ENCODE measurements at regions not wholly inside any gene's neighbourhood (a gene's known extent, or its start where the extent isn't known, plus 50 kb on each side); places are given as distances from the start of the nearest gene placed in this dataset.

- DNase-seq: peak; percentile 70 to 85 (median 82)
These were observed 236.1 kb upstream of the PLEKHG7 start for GRCh38 chr12:92466391-92467305.

- DNase-seq: no peak
These were observed 236.9 kb upstream of the PLEKHG7 start for GRCh38 chr12:92465786-92466295.

- DNase-seq: no peak
These were observed 237.9 kb upstream of the PLEKHG7 start for GRCh38 chr12:92464911-92465310.

- no peak for DNase-seq
These were observed 239.6 kb upstream of the PLEKHG7 start for GRCh38 chr12:92463171-92463570.

GRCh38 chr12:92462527-92462926, 240.3 kb upstream of the PLEKHG7 start:
- no peak for DNase-seq

- DNase-seq: no peak
These were observed 240.7 kb upstream of the PLEKHG7 start for GRCh38 chr12:92462049-92462448.

- no peak for DNase-seq
These were observed 242.9 kb upstream of the PLEKHG7 start for GRCh38 chr12:92459850-92460249.

- no peak for DNase-seq
These were observed 243.8 kb upstream of the PLEKHG7 start for GRCh38 chr12:92458996-92459395.

- DNase-seq: no peak
These were observed 245.2 kb upstream of the PLEKHG7 start for GRCh38 chr12:92457458-92458180.

- no peak for DNase-seq
These were observed 250.0 kb upstream of the PLEKHG7 start for GRCh38 chr12:92452763-92453162.

- no peak for DNase-seq
These were observed 256.7 kb upstream of the PLEKHG7 start for GRCh38 chr12:92446083-92446460.

GRCh38 chr12:92445253-92446082, 257.3 kb upstream of the PLEKHG7 start:
- DNase-seq: peak in 2 of 3 donors; percentile 54 to 75

GRCh38 chr12:92444763-92445162, 258.0 kb upstream of the PLEKHG7 start:
- peak in 1 of 3 donors; percentile 47 for DNase-seq

- peak in 1 of 3 donors; percentile 28 for DNase-seq
These were observed 260.0 kb upstream of the PLEKHG7 start for GRCh38 chr12:92442782-92443181.

- no peak for DNase-seq
These were observed 262.7 kb upstream of the PLEKHG7 start for GRCh38 chr12:92440072-92440471.

GRCh38 chr12:92439420-92439805, 263.4 kb upstream of the PLEKHG7 start:
- no peak for DNase-seq

- DNase-seq: no peak
These were observed 264.0 kb upstream of the PLEKHG7 start for GRCh38 chr12:92438641-92439419.

- DNase-seq: no peak
These were observed 265.3 kb upstream of the PLEKHG7 start for GRCh38 chr12:92437452-92437851.

GRCh38 chr12:92436856-92437255, 265.9 kb upstream of the PLEKHG7 start:
- DNase-seq: peak in 1 of 3 donors; percentile 69

GRCh38 chr12:92434607-92435025, 268.2 kb upstream of the PLEKHG7 start:
- DNase-seq: no peak
